ENCODE measurements at regions not wholly inside any gene's neighbourhood (a gene's known extent, or its start where the extent isn't known, plus 50 kb on each side); places are given as distances from the start of the nearest gene placed in this dataset.

GRCh38 chr20:22402550-22402949 is 181.8 kb downstream of the FOXA2 start:
- TF ChIP-seq CTCF (IDR thresholded peaks at IDR 0.05; ENCODE audit: control extremely low read depth, extremely low read depth), result no peak
- H3K9me3 ChIP-seq (ENCODE audit: control insufficient read depth in 4 of 4, insufficient read depth in 3 of 4, low read length in 3 of 4), result peaks cover 0 to under 1% (median 0%) of the 10 kb centered on the region in 4 donors
- no peak overlapping the region for H3K4me3 ChIP-seq
- H3K27ac ChIP-seq (ENCODE audit: low read depth in 1 of 2, low read length in 1 of 2), result peak overlapping the region in 1 of 2 donors; percentile 31
- peaks cover 0 to 2% (median 0%) of the 10 kb centered on the region in 3 donors for H3K27me3 ChIP-seq (ENCODE audit: control insufficient read depth in 3 of 3, insufficient read depth in 3 of 3, low read length in 2 of 3)
- ATAC-seq (ENCODE audit: insufficient read depth, low FRiP score) (no peak), DNase-seq (no peak)
- 74 to 90% methylated on average over 7 of the region's 7 CpGs for WGBS, 2 donors
- H3K36me3 ChIP-seq (ENCODE audit: control insufficient read depth in 4 of 4, insufficient read depth in 4 of 4, low read length in 4 of 4), result no peaks in the 10 kb centered on the region
- peak overlapping the region in 1 of 2 donors; percentile 84 for H3K9ac ChIP-seq (ENCODE audit: insufficient read depth in 1 of 2, low read length in 2 of 2)
- H3K4me1 ChIP-seq (ENCODE audit: control insufficient read depth in 5 of 5, insufficient read depth in 5 of 5, low read length in 5 of 5), result peaks cover 0 to 31% (median 10%) of the 10 kb centered on the region in 5 donors

- Histone ChIP-seq H3K4me1 (ENCODE audit: control insufficient read depth in 5 of 5, insufficient read depth in 5 of 5, low read length in 5 of 5) (peaks cover 0 to 28% (median 10%) of the 10 kb centered on the region in 5 donors), H3K9ac (ENCODE audit: insufficient read depth in 1 of 2, low read length in 2 of 2) (no peak overlapping the region), H3K27me3 (ENCODE audit: control insufficient read depth in 3 of 3, insufficient read depth in 3 of 3, low read length in 2 of 3) (peaks cover 0 to 4% (median 0%) of the 10 kb centered on the region in 3 donors), H3K4me3 (no peak overlapping the region), H3K27ac (ENCODE audit: low read depth in 1 of 2, low read length in 1 of 2) (no peak overlapping the region), H3K9me3 (ENCODE audit: control insufficient read depth in 4 of 4, insufficient read depth in 3 of 4, low read length in 3 of 4) (no peaks in the 10 kb centered on the region), H3K36me3 (ENCODE audit: control insufficient read depth in 4 of 4, insufficient read depth in 4 of 4, low read length in 4 of 4) (no peaks in the 10 kb centered on the region)
- 84 to 86% methylated on average over 4 of the region's 4 CpGs for WGBS, 2 donors
- ATAC-seq (ENCODE audit: insufficient read depth, low FRiP score) (no peak), DNase-seq (no peak)
- TF ChIP-seq CTCF (IDR thresholded peaks at IDR 0.05; ENCODE audit: control extremely low read depth, extremely low read depth), result no peak
Observed at GRCh38 chr20:22400440-22400839, 183.9 kb downstream of the FOXA2 start.

GRCh38 chr20:22394583-22394982 is 189.8 kb downstream of the FOXA2 start:
- WGBS, 2 donors, result 78 to 81% methylated on average over 1 of the region's 1 CpG
- no peak for DNase-seq
- ATAC-seq (ENCODE audit: insufficient read depth, low FRiP score), result no peak

More at GRCh38 chr20:22394583-22394982, 189.8 kb downstream of the FOXA2 start:
- TF ChIP-seq CTCF (IDR thresholded peaks at IDR 0.05; ENCODE audit: control extremely low read depth, extremely low read depth), result no peak
- no peak overlapping the region for H3K4me3 ChIP-seq
- H3K9ac ChIP-seq (ENCODE audit: insufficient read depth in 1 of 2, low read length in 2 of 2), result no peak overlapping the region
- H3K9me3 ChIP-seq (ENCODE audit: control insufficient read depth in 4 of 4, insufficient read depth in 3 of 4, low read length in 3 of 4), result peaks cover 0 to 3% (median 0%) of the 10 kb centered on the region in 4 donors
- H3K27me3 ChIP-seq (ENCODE audit: control insufficient read depth in 3 of 3, insufficient read depth in 3 of 3, low read length in 2 of 3), result peaks cover 0 to 5% (median 0%) of the 10 kb centered on the region in 3 donors
- H3K27ac ChIP-seq (ENCODE audit: low read depth in 1 of 2, low read length in 1 of 2), result no peak overlapping the region
- H3K4me1 ChIP-seq (ENCODE audit: control insufficient read depth in 5 of 5, insufficient read depth in 5 of 5, low read length in 5 of 5), result peaks cover 0 to 6% (median 0%) of the 10 kb centered on the region in 5 donors
- no peaks in the 10 kb centered on the region for H3K36me3 ChIP-seq (ENCODE audit: control insufficient read depth in 4 of 4, insufficient read depth in 4 of 4, low read length in 4 of 4)
